ENCODE measurements at regions not wholly inside any gene's neighbourhood (a gene's known extent, or its start where the extent isn't known, plus 50 kb on each side); places are given as distances from the start of the nearest gene placed in this dataset.

- DNase-seq (ENCODE audit: extremely low spot score), result no peak
- CTCF ChIA-PET, result no interaction called here
- no peak for TF ChIP-seq ARNT (IDR thresholded peaks at IDR 0.05)
- no peak for TF ChIP-seq FOXA1 (IDR thresholded peaks at IDR 0.05)
- TF ChIP-seq CTBP1 (IDR thresholded peaks at IDR 0.05; ENCODE audit: borderline replicate concordance), result no peak
- TF ChIP-seq BHLHE40 (IDR thresholded peaks at IDR 0.05; ENCODE audit: borderline replicate concordance), result no peak
- no peak for TF ChIP-seq PKNOX1 (IDR thresholded peaks at IDR 0.05)
- TF ChIP-seq FOXK2 (IDR thresholded peaks at IDR 0.05), result no peak
- TF ChIP-seq FOXM1 (IDR thresholded peaks at IDR 0.05; ENCODE audit: borderline replicate concordance), result no peak
- TF ChIP-seq TARDBP (IDR thresholded peaks at IDR 0.05), result no peak
- no peak for TF ChIP-seq ZNF384 (IDR thresholded peaks at IDR 0.05)
- no peak for TF ChIP-seq SUZ12 (IDR thresholded peaks at IDR 0.05)
- TF ChIP-seq ELF4 (IDR thresholded peaks at IDR 0.05), result no peak
- no peak for TF ChIP-seq LEF1 (IDR thresholded peaks at IDR 0.05; ENCODE audit: borderline replicate concordance)
- TF ChIP-seq HDGF (IDR thresholded peaks at IDR 0.05; ENCODE audit: borderline replicate concordance), result no peak
- no peak for TF ChIP-seq NFRKB (IDR thresholded peaks at IDR 0.05)
- no peak for TF ChIP-seq SP1 (IDR thresholded peaks at IDR 0.05)
- TF ChIP-seq L3MBTL2 (conservative IDR thresholded peaks at IDR 0.05), result no peak
- POLR2A ChIA-PET, result no interaction called here
Observed at GRCh38 chr3:102156426-102156825, 278.4 kb upstream of the ZPLD1 start.

GRCh38 chr3:102158080-102158740 lies 276.6 kb upstream of the ZPLD1 start:
- no peak for DNase-seq (ENCODE audit: extremely low spot score)

GRCh38 chr3:102159810-102160451 lies 274.9 kb upstream of the ZPLD1 start:
- POLR2A ChIA-PET, result no interaction called here
- DNase-seq (ENCODE audit: extremely low spot score), result no peak
- TF ChIP-seq SUZ12 (IDR thresholded peaks at IDR 0.05), result no peak
- no peak for TF ChIP-seq PKNOX1 (IDR thresholded peaks at IDR 0.05)
- TF ChIP-seq CTBP1 (IDR thresholded peaks at IDR 0.05; ENCODE audit: borderline replicate concordance), result no peak
- no peak for TF ChIP-seq ARNT (IDR thresholded peaks at IDR 0.05)
- no peak for TF ChIP-seq SP1 (IDR thresholded peaks at IDR 0.05)
- no peak for TF ChIP-seq BHLHE40 (IDR thresholded peaks at IDR 0.05; ENCODE audit: borderline replicate concordance)
- no peak for TF ChIP-seq ELF4 (IDR thresholded peaks at IDR 0.05)
- TF ChIP-seq L3MBTL2 (conservative IDR thresholded peaks at IDR 0.05), result no peak
- TF ChIP-seq NFRKB (IDR thresholded peaks at IDR 0.05), result no peak
- TF ChIP-seq FOXK2 (IDR thresholded peaks at IDR 0.05), result no peak
- TF ChIP-seq LEF1 (IDR thresholded peaks at IDR 0.05; ENCODE audit: borderline replicate concordance), result no peak
- TF ChIP-seq HDGF (IDR thresholded peaks at IDR 0.05; ENCODE audit: borderline replicate concordance), result no peak
- TF ChIP-seq FOXM1 (IDR thresholded peaks at IDR 0.05; ENCODE audit: borderline replicate concordance), result no peak
- no peak for TF ChIP-seq ZNF384 (IDR thresholded peaks at IDR 0.05)
- TF ChIP-seq TARDBP (IDR thresholded peaks at IDR 0.05), result no peak
- TF ChIP-seq FOXA1 (IDR thresholded peaks at IDR 0.05), result no peak
- CTCF ChIA-PET, result interaction anchor here (0.9 kb wide), 1 partner anchor 15 kb away, joined by 3 read pairs; no protein-coding TSS in a partner anchor

More at GRCh38 chr3:102158080-102158740, 276.6 kb upstream of the ZPLD1 start:
- POLR2A ChIA-PET, result no interaction called here
- TF ChIP-seq ARNT (IDR thresholded peaks at IDR 0.05), result no peak
- no peak for TF ChIP-seq SP1 (IDR thresholded peaks at IDR 0.05)
- TF ChIP-seq L3MBTL2 (conservative IDR thresholded peaks at IDR 0.05), result no peak
- TF ChIP-seq ELF4 (IDR thresholded peaks at IDR 0.05), result no peak
- no peak for TF ChIP-seq NFRKB (IDR thresholded peaks at IDR 0.05)
- no peak for TF ChIP-seq SUZ12 (IDR thresholded peaks at IDR 0.05)
- TF ChIP-seq BHLHE40 (IDR thresholded peaks at IDR 0.05; ENCODE audit: borderline replicate concordance), result no peak
- no peak for TF ChIP-seq FOXA1 (IDR thresholded peaks at IDR 0.05)
- TF ChIP-seq CTBP1 (IDR thresholded peaks at IDR 0.05; ENCODE audit: borderline replicate concordance), result no peak
- no peak for TF ChIP-seq LEF1 (IDR thresholded peaks at IDR 0.05; ENCODE audit: borderline replicate concordance)
- CTCF ChIA-PET, result no interaction called here

DNA sequence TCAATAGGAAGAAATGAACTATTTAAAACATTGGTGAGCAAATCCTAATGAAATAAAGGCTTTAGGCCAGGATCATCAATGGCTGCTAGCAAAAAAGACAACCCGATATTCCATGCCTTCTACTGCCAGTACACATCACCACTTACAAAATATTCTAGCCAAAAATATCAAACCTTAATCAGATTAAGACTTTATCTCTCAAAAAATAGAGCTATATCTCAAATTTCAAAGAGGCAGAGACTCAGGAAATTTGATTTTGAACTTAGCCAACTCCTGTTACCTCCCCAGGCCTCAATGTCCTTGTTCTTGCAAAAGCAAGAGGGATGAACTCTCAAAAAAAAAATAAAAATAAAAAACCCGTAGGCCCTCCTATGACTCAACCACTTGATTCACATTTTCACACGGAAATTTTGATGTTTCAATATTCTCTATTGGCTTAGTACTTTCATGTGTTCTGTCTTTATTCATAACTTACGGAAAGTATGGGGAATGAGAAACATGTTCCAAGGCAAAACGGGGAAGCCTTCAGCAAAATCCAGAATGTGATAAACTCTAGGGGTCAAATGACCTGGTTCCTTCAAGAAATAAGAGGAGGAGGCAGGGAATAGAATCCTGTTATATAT lies 273.3 kb upstream of the ZPLD1 start:
- ChIA-PET CTCF (no interaction called here), POLR2A (no interaction called here)
- DNase-seq (ENCODE audit: extremely low spot score), result no peak
- TF ChIP-seq SUZ12 (IDR thresholded peaks at IDR 0.05) (no peak), NFRKB (IDR thresholded peaks at IDR 0.05) (no peak), SP1 (IDR thresholded peaks at IDR 0.05) (no peak)

GRCh38 chr3:102162251-102162650 lies 272.6 kb upstream of the ZPLD1 start:
- POLR2A ChIA-PET, result no interaction called here
- CTCF ChIA-PET, result no interaction called here
- TF ChIP-seq TARDBP (IDR thresholded peaks at IDR 0.05), result no peak
- TF ChIP-seq SP1 (IDR thresholded peaks at IDR 0.05), result no peak
- TF ChIP-seq ZNF384 (IDR thresholded peaks at IDR 0.05), result no peak
- no peak for TF ChIP-seq FOXK2 (IDR thresholded peaks at IDR 0.05)
- TF ChIP-seq L3MBTL2 (conservative IDR thresholded peaks at IDR 0.05), result no peak
- no peak for TF ChIP-seq CTBP1 (IDR thresholded peaks at IDR 0.05; ENCODE audit: borderline replicate concordance)
- TF ChIP-seq BHLHE40 (IDR thresholded peaks at IDR 0.05; ENCODE audit: borderline replicate concordance), result no peak
- no peak for TF ChIP-seq NFRKB (IDR thresholded peaks at IDR 0.05)
- TF ChIP-seq ELF4 (IDR thresholded peaks at IDR 0.05), result no peak
- TF ChIP-seq FOXA1 (IDR thresholded peaks at IDR 0.05), result no peak
- no peak for TF ChIP-seq PKNOX1 (IDR thresholded peaks at IDR 0.05)
- no peak for TF ChIP-seq SUZ12 (IDR thresholded peaks at IDR 0.05)
- DNase-seq (ENCODE audit: extremely low spot score), result no peak

All from HEK293T (cell line).